ENCODE measurements at regions not wholly inside any gene's neighbourhood (a gene's known extent, or its start where the extent isn't known, plus 50 kb on each side); places are given as distances from the start of the nearest gene placed in this dataset.

GRCh38 chr4:189779281-189779980 lies 161.2 kb upstream of the FRG1 start:
- Histone ChIP-seq H3K27me3 (ENCODE audit: control insufficient read depth, insufficient read depth, low read length) (no peaks in the 10 kb centered on the region), H3K4me3 (replicated peaks in 1 of 4; ENCODE audit: control extremely low read depth in 1 of 4, insufficient read depth in 1 of 4, low read depth in 3 of 4, low read length in 4 of 4) (no peak overlapping the region), H3K4me2 (ENCODE audit: extremely low read depth, insufficient read depth, low read length) (no peak overlapping the region), H3K9me3 (ENCODE audit: control insufficient read depth, insufficient read depth, low read depth, low read length) (no peaks in the 10 kb centered on the region), H4K20me1 (ENCODE audit: control insufficient read depth, extremely low read depth, insufficient read depth, low read length) (no peaks in the 10 kb centered on the region), H3K27ac (ENCODE audit: insufficient read depth, low read length) (no peak overlapping the region), H3K9ac (ENCODE audit: insufficient read depth, low read length) (no peak overlapping the region), H3K4me1 (ENCODE audit: control insufficient read depth, extremely low read depth, insufficient read depth, low read length) (no peaks in the 10 kb centered on the region), H3K79me2 (ENCODE audit: control insufficient read depth, insufficient read depth, low read length) (no peaks in the 10 kb centered on the region), H3K36me3 (ENCODE audit: control insufficient read depth, insufficient read depth, low read length) (no peaks in the 10 kb centered on the region), H2AFZ (ENCODE audit: low read length) (no peak overlapping the region)
- no peak for TF ChIP-seq EZH2 (IDR thresholded peaks at IDR 0.05; ENCODE audit: low read length, missing control alignments)
- TF ChIP-seq CTCF (conservative IDR thresholded peaks at IDR 0.05 in 1 of 2, IDR thresholded peaks at IDR 0.05 in 1 of 2; ENCODE audit: low read depth in 1 of 2, low read length in 2 of 2), result no peak
- DNase-seq (ENCODE audit: low read depth in 2 of 2), result no peak

- H2AFZ ChIP-seq (ENCODE audit: low read length), result no peak overlapping the region
- no peaks in the 10 kb centered on the region for H3K79me2 ChIP-seq (ENCODE audit: control insufficient read depth, insufficient read depth, low read length)
Measured at GRCh38 chr4:189780391-189780790, 160.3 kb upstream of the FRG1 start.

GRCh38 chr4:189784651-189785050 lies 156.0 kb upstream of the FRG1 start:
- TF ChIP-seq EZH2 (IDR thresholded peaks at IDR 0.05; ENCODE audit: low read length, missing control alignments) (no peak), CTCF (conservative IDR thresholded peaks at IDR 0.05 in 1 of 2, IDR thresholded peaks at IDR 0.05 in 1 of 2; ENCODE audit: low read depth in 1 of 2, low read length in 2 of 2) (no peak)
- H3K36me3 ChIP-seq (ENCODE audit: control insufficient read depth, insufficient read depth, low read length), result no peaks in the 10 kb centered on the region
- no peak overlapping the region for H2AFZ ChIP-seq (ENCODE audit: low read length)
- no peaks in the 10 kb centered on the region for H3K27me3 ChIP-seq (ENCODE audit: control insufficient read depth, insufficient read depth, low read length)
- no peaks in the 10 kb centered on the region for H3K79me2 ChIP-seq (ENCODE audit: control insufficient read depth, insufficient read depth, low read length)
- H3K4me1 ChIP-seq (ENCODE audit: control insufficient read depth, extremely low read depth, insufficient read depth, low read length), result no peaks in the 10 kb centered on the region
- no peaks in the 10 kb centered on the region for H3K9me3 ChIP-seq (ENCODE audit: control insufficient read depth, insufficient read depth, low read depth, low read length)
- no peak overlapping the region for H3K27ac ChIP-seq (ENCODE audit: insufficient read depth, low read length)
- H4K20me1 ChIP-seq (ENCODE audit: control insufficient read depth, extremely low read depth, insufficient read depth, low read length), result no peaks in the 10 kb centered on the region
- H3K4me2 ChIP-seq (ENCODE audit: extremely low read depth, insufficient read depth, low read length), result no peak overlapping the region
- H3K9ac ChIP-seq (ENCODE audit: insufficient read depth, low read length), result no peak overlapping the region
- DNase-seq (ENCODE audit: low read depth in 2 of 2), result no peak
- no peak overlapping the region for H3K4me3 ChIP-seq (replicated peaks in 1 of 4; ENCODE audit: control extremely low read depth in 1 of 4, insufficient read depth in 1 of 4, low read depth in 3 of 4, low read length in 4 of 4)

More at GRCh38 chr4:189780391-189780790, 160.3 kb upstream of the FRG1 start:
- H3K4me3 ChIP-seq (replicated peaks in 1 of 4; ENCODE audit: control extremely low read depth in 1 of 4, insufficient read depth in 1 of 4, low read depth in 3 of 4, low read length in 4 of 4), result no peak overlapping the region
- H3K27ac ChIP-seq (ENCODE audit: insufficient read depth, low read length), result no peak overlapping the region
- no peak for DNase-seq (ENCODE audit: low read depth in 2 of 2)
- H3K4me1 ChIP-seq (ENCODE audit: control insufficient read depth, extremely low read depth, insufficient read depth, low read length), result no peaks in the 10 kb centered on the region
- H3K9me3 ChIP-seq (ENCODE audit: control insufficient read depth, insufficient read depth, low read depth, low read length), result no peaks in the 10 kb centered on the region
- no peak overlapping the region for H3K9ac ChIP-seq (ENCODE audit: insufficient read depth, low read length)
- no peak for TF ChIP-seq EZH2 (IDR thresholded peaks at IDR 0.05; ENCODE audit: low read length, missing control alignments)
- TF ChIP-seq CTCF (conservative IDR thresholded peaks at IDR 0.05 in 1 of 2, IDR thresholded peaks at IDR 0.05 in 1 of 2; ENCODE audit: low read depth in 1 of 2, low read length in 2 of 2), result no peak
- H3K4me2 ChIP-seq (ENCODE audit: extremely low read depth, insufficient read depth, low read length), result no peak overlapping the region
- H4K20me1 ChIP-seq (ENCODE audit: control insufficient read depth, extremely low read depth, insufficient read depth, low read length), result no peaks in the 10 kb centered on the region
- no peaks in the 10 kb centered on the region for H3K27me3 ChIP-seq (ENCODE audit: control insufficient read depth, insufficient read depth, low read length)
- no peaks in the 10 kb centered on the region for H3K36me3 ChIP-seq (ENCODE audit: control insufficient read depth, insufficient read depth, low read length)

All from fibroblast of lung (primary cell).